Endothelial cell of umbilical vein (primary cell): ENCODE measurements at regions not wholly inside any gene's neighbourhood (a gene's known extent, or its start where the extent isn't known, plus 50 kb on each side); places are given as distances from the start of the nearest gene placed in this dataset.

Experiments used
- BruUV-seq: library from RNA; stranded (reverse); fragments of 400-500 nt; replicated peaks from 2 replicates; lab custom pipeline; 2021; lab: Mats Ljungman, UMichigan
- CTCF ChIA-PET: fragments of 300-600, 350-600 bp; sonication (Branson Sonifier 250); formaldehyde crosslinking; loops from one replicate; lab custom pipeline; 2021; ENCODE audit warnings: antibody characterized with exemption, inconsistent platforms; lab: Charles Lee
- POLR2A ChIA-PET: fragments of 300-600, 350-600 bp; sonication (Branson Sonifier 250); formaldehyde crosslinking; loops from one replicate; lab custom pipeline; 2021; ENCODE audit warnings: antibody characterized with exemption, inconsistent platforms; lab: Charles Lee
- DNase-seq: peaks from one replicate; pipeline ENCODE4 v3.0.0-alpha.2; 2011; ENCODE audit warnings: low read depth, low spot score
- FAIRE-seq: peaks from 2 replicates; lab custom pipeline; 2011; peaks lifted over from hg19 to GRCh38; lab: Jason Lieb, UNC
- H2AFZ ChIP-seq: 2 replicates; pipeline ENCODE4 v1.6.0; 2012; ENCODE audit warnings: low read depth, low read length, control low read depth, inconsistent platforms
- H3K27ac ChIP-seq: 2 replicates; pipeline ENCODE4 v1.5.1; 2011; ENCODE audit warnings: low read depth, mild to moderate bottlenecking, control low read depth, low read length, moderate library complexity; ENCODE audit not compliant: insufficient read depth
- H3K27me3 ChIP-seq, 2 experiments: 2 replicates each; pipeline versions ENCODE4 v1.6.0 to v1.6.1; 2011; ENCODE audit warnings: low read length in 2 of 2, mixed read lengths in 1 of 2; ENCODE audit not compliant: control insufficient read depth in 2 of 2, insufficient read depth in 2 of 2
- H3K36me3 ChIP-seq, 2 experiments: 2 replicates in 1 of 2; 3 replicates in 1 of 2; pipeline ENCODE4 v1.5.1; 2011; ENCODE audit warnings: low read length in 2 of 2, mild to moderate bottlenecking in 1 of 2, moderate library complexity in 1 of 2; ENCODE audit not compliant: control insufficient read depth in 2 of 2, insufficient read depth in 2 of 2; ENCODE audit errors: extremely low read depth in 1 of 2
- H3K4me1 ChIP-seq: 3 replicates; pipeline ENCODE4 v1.5.1; 2011; ENCODE audit warnings: mild to moderate bottlenecking, low read length; ENCODE audit not compliant: control insufficient read depth, insufficient read depth; ENCODE audit errors: extremely low read depth
- H3K4me2 ChIP-seq: 2 replicates; pipeline ENCODE4 v1.6.1; 2011; ENCODE audit warnings: low read length, control low read depth, mixed read lengths; ENCODE audit not compliant: insufficient read depth
- H3K4me3 ChIP-seq, 3 experiments: fragments of 200-600 bp in 1 of 3; sonication (generic), shearing (Covaris generic) in 1 of 3; replicated peaks in 1 of 3; 2 replicates each; pipeline ENCODE4 v1.5.1; 2011 to 2016; ENCODE audit warnings: control low read depth in 3 of 3, low read length in 3 of 3, mild to moderate bottlenecking in 2 of 3, inconsistent platforms in 1 of 3, low read depth in 1 of 3, moderate library complexity in 1 of 3; ENCODE audit not compliant: insufficient read depth in 1 of 3
- H3K79me2 ChIP-seq: 2 replicates; pipeline ENCODE4 v1.6.0; 2012; ENCODE audit warnings: low read length, inconsistent platforms; ENCODE audit not compliant: control insufficient read depth, insufficient read depth
- H3K9ac ChIP-seq: replicated peaks from 2 replicates; pipeline ENCODE3; 2011; ENCODE audit warnings: low read length, control low read depth; ENCODE audit not compliant: insufficient read depth; ENCODE audit errors: extremely low read depth
- H3K9me1 ChIP-seq: replicated peaks from 3 replicates; pipeline ENCODE4 v1.6.0; 2011; ENCODE audit warnings: mild to moderate bottlenecking, low read length; ENCODE audit not compliant: control insufficient read depth, insufficient read depth; ENCODE audit errors: extremely low read depth
- H3K9me3 ChIP-seq: replicated peaks from 2 replicates; pipeline ENCODE4 v1.5.1; 2012; ENCODE audit warnings: low read length, inconsistent platforms; ENCODE audit not compliant: control insufficient read depth, insufficient read depth
- H4K20me1 ChIP-seq: replicated peaks from 2 replicates; pipeline ENCODE3; 2011; ENCODE audit warnings: mild to moderate bottlenecking, low read length; ENCODE audit not compliant: control insufficient read depth, insufficient read depth; ENCODE audit errors: extremely low read depth
- CTCF ChIP-seq, 2 donors: IDR thresholded peaks; 1 replicate in 1 of 2; 2 replicates in 1 of 2; pipeline ENCODE4 v1.5.1; 2011; ENCODE audit warnings: low read length in 2 of 2, mild to moderate bottlenecking in 2 of 2, moderate library complexity in 2 of 2, control low read depth in 1 of 2, inconsistent platforms in 1 of 2, low read depth in 1 of 2; ENCODE audit not compliant: insufficient read depth in 1 of 2; ENCODE audit errors: extremely low read depth in 1 of 2
- EZH2 ChIP-seq: IDR thresholded peaks from 2 replicates; pipeline ENCODE4 v1.6.1; 2012; ENCODE audit warnings: borderline replicate concordance, low read depth, mild to moderate bottlenecking, moderate library complexity, low read length, inconsistent platforms; ENCODE audit not compliant: severe bottlenecking
- FOS ChIP-seq: IDR thresholded peaks from 2 replicates; pipeline ENCODE4 v1.6.1; 2011; ENCODE audit warnings: mild to moderate bottlenecking, low read length, moderate library complexity, borderline replicate concordance; ENCODE audit not compliant: insufficient read depth
- GATA2 ChIP-seq: IDR thresholded peaks from 2 replicates; pipeline ENCODE4 v1.7.0; 2011; ENCODE audit warnings: low read depth, mild to moderate bottlenecking, moderate library complexity, mixed read lengths, low read length; ENCODE audit not compliant: insufficient read length, insufficient read depth
- JUN ChIP-seq: IDR thresholded peaks from 2 replicates; pipeline ENCODE4 v1.6.1; 2011; ENCODE audit warnings: borderline replicate concordance, low read depth; ENCODE audit not compliant: insufficient read length, insufficient read depth
- MAX ChIP-seq: IDR thresholded peaks from 2 replicates; pipeline ENCODE4 v1.6.1; 2011; ENCODE audit not compliant: insufficient read depth, insufficient read length
- POLR2A ChIP-seq: IDR thresholded peaks from 2 replicates; pipeline ENCODE4 v1.6.1; 2012; ENCODE audit warnings: low read depth, mild to moderate bottlenecking, control low read depth, low read length
- dilution Hi-C: fragments of 300-500 bp; cut with MboI; formaldehyde crosslinking; loops from one replicate; pipeline ENCODE4 v1.15.0; 2019; ENCODE audit warnings: low sequenced_read_pairs; ENCODE audit not compliant: extremely low pct_ligation_motif_present
- intact Hi-C: fragments of 100-400 bp; cut with micrococcal nuclease; formaldehyde crosslinking; loops from one replicate; pipeline ENCODE4 v1.10.0; 2022

- Histone ChIP-seq H2AFZ (no peak overlapping the region), H3K9ac (no peak overlapping the region), H3K36me3 (no peaks in the 10 kb centered on the region), H4K20me1 (no peaks in the 10 kb centered on the region), H3K27ac (no peak overlapping the region), H3K4me1 (no peaks in the 10 kb centered on the region), H3K9me1 (no peaks in the 10 kb centered on the region), H3K79me2 (no peaks in the 10 kb centered on the region), H3K4me2 (no peak overlapping the region), H3K9me3 (no peaks in the 10 kb centered on the region), H3K27me3 (no peaks in the 10 kb centered on the region), H3K4me3 (no peak overlapping the region)
- intact Hi-C loops (no loop called here), dilution Hi-C loops (no loop called here)
- BruUV-seq = no TSS peak
- ChIA-PET POLR2A (no interaction called here), CTCF (no interaction called here)
- no peak for TF ChIP-seq EZH2
- no peak for TF ChIP-seq JUN
- no peak for TF ChIP-seq GATA2
- TF ChIP-seq POLR2A = no peak
- no peak for TF ChIP-seq CTCF (IDR thresholded peaks at IDR 0.05; ENCODE audit: extremely low read depth in 1 of 2, insufficient read depth in 1 of 2, low read depth in 1 of 2, low read length in 2 of 2)
- no peak for TF ChIP-seq MAX
- no peak for TF ChIP-seq FOS
- DNase-seq (no peak), FAIRE-seq (no peak)
These were observed 1556.8 kb upstream of the MIR17HG start for GRCh38 chr13:89790696-89791095.
